HEK293T (cell line): ENCODE measurements at regions not wholly inside any gene's neighbourhood (a gene's known extent, or its start where the extent isn't known, plus 50 kb on each side); places are given as distances from the start of the nearest gene placed in this dataset.

Experiments used
- CTCF ChIA-PET: fragments of 350-600 bp; formaldehyde crosslinking; extraction: SDS; loops from one replicate; lab custom pipeline; 2021; ENCODE audit warnings: antibody characterized with exemption, inconsistent platforms; lab: Yijun Ruan, JAX
- POLR2A ChIA-PET: fragments of 350-600 bp; formaldehyde crosslinking; extraction: SDS; loops from one replicate; lab custom pipeline; 2020; ENCODE audit warnings: antibody characterized with exemption, inconsistent platforms; lab: Yijun Ruan, JAX
- DNase-seq: peaks from one replicate; pipeline ENCODE4 v3.0.0; 2012; ENCODE audit warnings: mixed read lengths; ENCODE audit errors: extremely low spot score
- ARNT ChIP-seq: fragments of 450-650 bp; IDR thresholded peaks from 2 replicates; pipeline ENCODE4 v1.6.1; 2017; ENCODE audit warnings: mild to moderate bottlenecking
- BHLHE40 ChIP-seq: fragments of 450-650 bp; IDR thresholded peaks from 2 replicates; pipeline ENCODE4 v1.6.1; 2016; ENCODE audit warnings: mild to moderate bottlenecking, moderate library complexity, borderline replicate concordance
- CTBP1 ChIP-seq: fragments of 450-650 bp; IDR thresholded peaks from 2 replicates; pipeline ENCODE4 v1.6.1; 2016; ENCODE audit warnings: borderline replicate concordance
- ELF4 ChIP-seq: fragments of 450-650 bp; IDR thresholded peaks from 2 replicates; pipeline ENCODE4 v1.6.1; 2017; ENCODE audit warnings: antibody characterized with exemption
- FOXA1 ChIP-seq: fragments of 450-650 bp; IDR thresholded peaks from 2 replicates; pipeline ENCODE4 v1.6.1; 2016; ENCODE audit warnings: mild to moderate bottlenecking
- FOXK2 ChIP-seq: fragments of 450-650 bp; IDR thresholded peaks from 2 replicates; pipeline ENCODE4 v1.6.1; 2016; ENCODE audit warnings: mild to moderate bottlenecking
- FOXM1 ChIP-seq: fragments of 450-650 bp; IDR thresholded peaks from 2 replicates; pipeline ENCODE4 v1.6.1; 2017; ENCODE audit warnings: mild to moderate bottlenecking, borderline replicate concordance
- HDGF ChIP-seq: fragments of 450-650 bp; IDR thresholded peaks from 2 replicates; pipeline ENCODE4 v1.6.1; 2017; ENCODE audit warnings: antibody characterized with exemption, borderline replicate concordance
- L3MBTL2 ChIP-seq: fragments of 450-650 bp; conservative IDR thresholded peaks from 2 replicates; pipeline ENCODE4 v1.6.1; 2016; ENCODE audit warnings: mild to moderate bottlenecking
- LEF1 ChIP-seq: fragments of 450-650 bp; IDR thresholded peaks from 2 replicates; pipeline ENCODE4 v1.6.1; 2017; ENCODE audit warnings: mild to moderate bottlenecking, borderline replicate concordance
- NFRKB ChIP-seq: fragments of 450-650 bp; IDR thresholded peaks from 2 replicates; pipeline ENCODE4 v1.6.1; 2016; ENCODE audit warnings: mild to moderate bottlenecking, moderate library complexity
- SP1 ChIP-seq: fragments of 450-650 bp; IDR thresholded peaks from 2 replicates; pipeline ENCODE4 v1.6.1; 2017
- SUZ12 ChIP-seq: fragments of 450-650 bp; IDR thresholded peaks from 2 replicates; pipeline ENCODE4 v1.6.1; 2016; ENCODE audit warnings: mild to moderate bottlenecking
- TARDBP ChIP-seq: fragments of 450-650 bp; IDR thresholded peaks from 2 replicates; pipeline ENCODE4 v1.6.1; 2016
- ZNF384 ChIP-seq: fragments of 450-650 bp; IDR thresholded peaks from 2 replicates; pipeline ENCODE4 v1.6.1; 2016
- TF ChIP-seq, protein P1 (sequence below): fragments of 450-650 bp; IDR thresholded peaks from 2 replicates; pipeline ENCODE4 v1.6.1; 2016

DNA sequence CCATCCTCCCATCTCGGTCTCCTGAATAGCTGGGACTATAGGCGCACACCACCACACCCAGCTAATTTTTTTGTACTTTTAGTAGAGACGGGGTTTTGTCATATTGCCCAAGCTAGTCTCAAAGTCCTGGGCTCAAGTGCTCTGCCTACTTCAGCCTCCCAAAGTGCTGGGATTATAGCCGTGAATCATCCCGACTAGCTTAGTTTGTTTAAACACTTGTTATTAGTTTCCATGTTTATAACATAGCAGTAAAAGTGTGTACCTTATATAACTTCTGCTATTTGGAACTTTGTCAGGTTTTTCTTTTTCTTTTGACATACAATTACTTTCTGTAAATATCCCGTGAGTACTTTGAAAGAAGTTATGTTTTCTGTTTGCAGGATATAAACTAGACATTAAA is 60.6 kb upstream of the C1orf21 start:
- CTCF ChIA-PET, result no interaction called here
- TF ChIP-seq HDGF (no peak), LEF1 (no peak), FOXM1 (no peak), SUZ12 (no peak), CTBP1 (no peak), BHLHE40 (no peak), ARNT (no peak), SP1 (no peak), NFRKB (no peak), L3MBTL2 (no peak), TARDBP (no peak), ELF4 (no peak), FOXK2 (no peak)
- TF ChIP-seq, protein P1, sequence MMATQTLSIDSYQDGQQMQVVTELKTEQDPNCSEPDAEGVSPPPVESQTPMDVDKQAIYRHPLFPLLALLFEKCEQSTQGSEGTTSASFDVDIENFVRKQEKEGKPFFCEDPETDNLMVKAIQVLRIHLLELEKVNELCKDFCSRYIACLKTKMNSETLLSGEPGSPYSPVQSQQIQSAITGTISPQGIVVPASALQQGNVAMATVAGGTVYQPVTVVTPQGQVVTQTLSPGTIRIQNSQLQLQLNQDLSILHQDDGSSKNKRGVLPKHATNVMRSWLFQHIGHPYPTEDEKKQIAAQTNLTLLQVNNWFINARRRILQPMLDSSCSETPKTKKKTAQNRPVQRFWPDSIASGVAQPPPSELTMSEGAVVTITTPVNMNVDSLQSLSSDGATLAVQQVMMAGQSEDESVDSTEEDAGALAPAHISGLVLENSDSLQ, result no peak
- POLR2A ChIA-PET, result no interaction called here
- DNase-seq, result no peak

DNA sequence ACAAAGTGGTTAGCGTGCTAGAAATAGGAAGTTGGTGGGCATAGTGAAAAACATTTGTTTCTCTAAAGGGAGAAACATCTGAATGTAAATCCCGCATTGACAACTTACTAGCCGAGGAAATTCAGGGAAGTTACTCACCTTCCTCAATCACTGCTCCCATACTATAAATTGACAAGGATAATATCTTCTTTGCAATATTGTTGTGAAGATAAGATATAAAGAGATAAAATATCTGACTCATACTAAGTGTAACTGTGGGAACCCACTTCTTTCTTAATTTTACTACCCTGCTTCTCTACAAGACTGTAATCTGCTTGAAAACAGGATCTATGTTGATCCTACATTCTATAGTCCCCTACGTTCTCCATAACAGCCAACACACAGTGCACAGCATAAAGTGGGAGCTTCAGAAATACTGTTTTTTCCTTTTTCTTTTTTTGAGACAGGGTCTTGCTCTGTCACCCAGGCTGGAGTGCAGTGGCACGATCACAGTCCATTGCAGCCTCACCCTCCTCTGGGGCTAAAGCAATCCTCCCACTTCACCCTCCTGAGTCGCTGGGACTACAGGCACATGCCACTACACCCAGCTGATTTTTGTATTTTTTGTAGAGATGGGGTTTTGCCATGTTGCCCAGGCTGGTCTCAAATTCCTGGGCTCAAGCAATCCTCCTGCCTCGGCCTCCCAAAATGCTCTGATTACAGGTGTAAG is 57.4 kb upstream of the C1orf21 start:
- ChIA-PET CTCF (no interaction called here), POLR2A (no interaction called here)
- TF ChIP-seq NFRKB (no peak), FOXA1 (no peak), ARNT (no peak), FOXM1 (no peak), FOXK2 (no peak), BHLHE40 (no peak), ELF4 (no peak), TARDBP (no peak), HDGF (no peak), CTBP1 (no peak), LEF1 (no peak), L3MBTL2 (no peak), SUZ12 (no peak), ZNF384 (no peak), SP1 (no peak)
- TF ChIP-seq, protein P1, result no peak
- DNase-seq, result no peak

DNA sequence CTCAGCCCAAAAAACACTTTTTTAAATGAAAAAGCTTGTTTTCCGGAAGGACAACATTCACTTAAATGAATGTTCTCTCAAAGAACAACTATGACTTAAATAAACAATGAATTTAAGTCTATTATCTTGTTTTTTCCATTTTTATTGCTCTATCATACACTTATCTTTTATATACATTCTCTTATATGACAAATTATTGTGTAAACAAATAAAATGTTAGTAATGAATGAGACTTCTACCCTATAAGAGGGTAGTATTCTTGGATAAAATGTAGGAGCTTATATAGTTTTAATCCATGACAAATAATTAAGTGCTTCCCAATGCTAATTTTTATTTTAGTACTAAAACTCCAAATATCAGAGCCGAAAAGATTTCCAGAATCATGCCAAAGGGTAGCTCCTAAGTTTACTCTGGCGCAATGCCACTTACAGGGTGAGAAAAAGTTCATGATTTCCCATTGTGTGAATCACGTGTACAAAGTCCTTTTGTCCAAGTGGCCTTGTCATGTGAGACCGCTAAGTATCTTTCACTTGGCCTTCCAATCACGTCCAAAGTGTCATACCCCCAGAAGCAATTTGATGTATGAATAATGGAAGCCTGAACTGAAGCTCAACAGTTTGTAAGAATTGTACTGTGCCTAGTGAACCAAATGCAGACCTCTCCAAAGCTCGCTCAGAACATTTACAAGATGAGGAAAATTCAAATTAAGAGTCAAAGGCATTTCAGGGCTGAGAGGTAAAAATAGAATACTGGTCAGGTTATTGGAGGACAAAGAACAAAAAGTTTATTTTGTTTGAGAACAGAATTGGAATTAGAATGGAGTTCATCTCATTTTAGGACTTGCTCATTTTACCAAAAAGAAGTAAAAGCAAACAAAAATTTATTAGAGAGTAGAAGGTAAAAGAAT is 56.6 kb upstream of the C1orf21 start:
- no peak for DNase-seq
- CTCF ChIA-PET, result no interaction called here
- TF ChIP-seq LEF1, result no peak
- TF ChIP-seq FOXA1, result no peak
- no peak for TF ChIP-seq BHLHE40
- no peak for TF ChIP-seq NFRKB
- TF ChIP-seq TARDBP, result no peak
- POLR2A ChIA-PET, result no interaction called here

DNA sequence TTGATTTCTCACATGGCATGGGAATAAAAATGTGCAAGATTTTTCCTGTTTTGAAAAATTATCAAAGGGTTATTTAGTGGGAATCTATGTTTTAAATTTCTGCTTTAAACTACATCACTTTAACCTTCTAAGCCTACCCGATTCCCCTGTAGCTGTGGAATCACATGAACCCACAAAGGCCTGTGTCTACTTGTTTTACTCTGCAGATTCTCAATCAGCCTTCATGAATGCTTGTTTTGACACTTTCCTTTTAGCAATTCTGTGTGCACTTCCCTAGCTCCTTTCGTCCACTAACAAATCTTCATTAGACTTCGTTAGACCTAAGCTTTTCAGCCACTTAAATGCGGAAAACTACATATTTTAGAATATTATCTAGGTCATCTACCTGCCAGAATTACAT is 56.0 kb upstream of the C1orf21 start:
- no peak for DNase-seq
- POLR2A ChIA-PET, result no interaction called here
- CTCF ChIA-PET, result no interaction called here
- TF ChIP-seq ARNT, result no peak
- TF ChIP-seq TARDBP, result no peak
- no peak for TF ChIP-seq BHLHE40
- TF ChIP-seq HDGF, result no peak
- TF ChIP-seq, protein P1, result no peak
- TF ChIP-seq ELF4, result no peak
- no peak for TF ChIP-seq FOXM1
- TF ChIP-seq SP1, result no peak
- TF ChIP-seq NFRKB, result no peak
- TF ChIP-seq ZNF384, result no peak
- TF ChIP-seq FOXK2, result no peak
- TF ChIP-seq FOXA1, result no peak
- TF ChIP-seq CTBP1, result no peak
- no peak for TF ChIP-seq L3MBTL2
- TF ChIP-seq SUZ12, result no peak
- no peak for TF ChIP-seq LEF1
